Stimulated activated CD8-positive, alpha-beta memory T cell treated with anti-CD3 and anti-CD28 coated beads, Interleukin-15, amount 100 ng/mL, for 4 hours (primary cell): ENCODE measurements at regions not wholly inside any gene's neighbourhood (a gene's known extent, or its start where the extent isn't known, plus 50 kb on each side); places are given as distances from the start of the nearest gene placed in this dataset.

Source experiments
- DNase-seq, 2 donors: peaks; one replicate each; pipeline ENCODE4 v3.0.0-alpha.2; 2020; ENCODE audit warnings: low read depth in 2 of 2

DNA sequence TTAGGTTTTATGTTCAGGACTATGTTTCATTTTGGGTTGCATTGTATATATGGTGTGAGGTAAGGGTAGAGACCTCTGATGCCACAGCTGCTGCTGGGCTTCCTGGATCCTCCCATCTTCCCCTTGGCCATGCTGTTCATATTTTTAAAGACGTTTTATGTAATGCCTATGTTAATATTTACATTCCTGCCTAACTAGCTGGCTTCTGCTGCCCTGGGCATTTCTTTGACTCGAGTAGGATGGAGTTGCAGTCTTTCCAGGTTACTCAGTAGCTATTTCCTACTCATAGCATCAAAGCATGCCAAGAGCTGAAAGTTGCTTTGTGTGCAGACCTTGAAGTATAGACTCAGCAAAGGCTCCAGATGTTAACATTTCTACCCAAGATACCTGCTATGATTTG, 220.5 kb upstream of the CADM1 start:
- no peak for DNase-seq

DNA sequence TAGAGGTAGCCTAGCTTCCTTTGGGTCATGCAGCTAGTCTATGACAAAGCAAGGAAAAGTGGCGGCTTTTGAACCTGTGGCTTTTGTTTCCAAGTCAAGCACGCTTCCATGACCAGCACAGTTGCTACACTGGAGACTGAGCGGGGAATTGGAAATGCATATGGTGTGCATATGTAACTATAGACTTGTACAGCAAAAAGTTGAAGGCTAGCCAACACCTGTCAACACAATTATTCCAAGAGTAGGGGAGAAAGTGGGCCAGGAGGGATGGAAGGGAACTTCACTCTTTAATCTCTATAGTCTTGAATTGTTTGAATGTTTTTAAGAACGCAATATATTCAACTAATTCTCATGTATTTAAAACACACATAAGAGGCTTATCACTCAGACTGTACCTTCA, 218.5 kb upstream of the CADM1 start:
- no peak for DNase-seq

DNA sequence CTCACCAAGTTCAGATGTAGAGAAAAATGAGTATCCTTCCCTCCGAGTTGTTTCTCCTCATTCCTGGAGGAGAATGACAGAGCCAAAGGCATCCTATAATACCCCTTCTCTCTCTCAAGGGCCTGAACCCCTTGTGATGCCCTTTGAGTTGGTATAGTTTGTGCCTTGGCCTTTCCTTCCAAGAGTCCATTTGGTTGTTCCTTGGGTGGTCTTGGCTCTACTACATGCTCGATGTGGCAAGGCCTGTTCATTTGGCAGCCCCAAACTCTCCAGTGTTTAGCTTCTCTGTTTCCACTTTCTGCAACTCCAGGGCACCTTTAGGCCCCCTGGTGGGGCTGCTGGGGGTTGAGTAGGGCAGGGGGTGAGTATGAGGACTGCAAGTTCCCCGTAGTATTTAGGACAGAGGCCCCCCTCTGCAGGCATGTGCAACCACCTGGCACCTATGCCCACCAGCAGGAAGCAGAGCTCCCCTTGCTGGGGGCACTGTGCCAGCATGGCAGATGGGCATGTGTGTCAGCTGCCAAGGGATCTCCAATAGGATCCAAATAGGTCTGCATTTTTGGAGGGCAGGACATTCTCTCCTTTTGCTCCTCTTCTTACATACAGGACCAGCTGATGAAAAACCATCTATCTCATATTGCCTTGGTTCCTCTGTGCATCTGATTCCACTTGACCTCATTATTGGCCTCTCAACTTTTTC, 217.2 kb upstream of the CADM1 start:
- no peak for DNase-seq

GRCh38 chr11:115720602-115721245, 216.5 kb upstream of the CADM1 start:
- no peak for DNase-seq

- DNase-seq: no peak
Measured at GRCh38 chr11:115718945-115719344, 214.7 kb upstream of the CADM1 start.

- DNase-seq: no peak
Measured at GRCh38 chr11:115718106-115718505, 213.9 kb upstream of the CADM1 start.

DNA sequence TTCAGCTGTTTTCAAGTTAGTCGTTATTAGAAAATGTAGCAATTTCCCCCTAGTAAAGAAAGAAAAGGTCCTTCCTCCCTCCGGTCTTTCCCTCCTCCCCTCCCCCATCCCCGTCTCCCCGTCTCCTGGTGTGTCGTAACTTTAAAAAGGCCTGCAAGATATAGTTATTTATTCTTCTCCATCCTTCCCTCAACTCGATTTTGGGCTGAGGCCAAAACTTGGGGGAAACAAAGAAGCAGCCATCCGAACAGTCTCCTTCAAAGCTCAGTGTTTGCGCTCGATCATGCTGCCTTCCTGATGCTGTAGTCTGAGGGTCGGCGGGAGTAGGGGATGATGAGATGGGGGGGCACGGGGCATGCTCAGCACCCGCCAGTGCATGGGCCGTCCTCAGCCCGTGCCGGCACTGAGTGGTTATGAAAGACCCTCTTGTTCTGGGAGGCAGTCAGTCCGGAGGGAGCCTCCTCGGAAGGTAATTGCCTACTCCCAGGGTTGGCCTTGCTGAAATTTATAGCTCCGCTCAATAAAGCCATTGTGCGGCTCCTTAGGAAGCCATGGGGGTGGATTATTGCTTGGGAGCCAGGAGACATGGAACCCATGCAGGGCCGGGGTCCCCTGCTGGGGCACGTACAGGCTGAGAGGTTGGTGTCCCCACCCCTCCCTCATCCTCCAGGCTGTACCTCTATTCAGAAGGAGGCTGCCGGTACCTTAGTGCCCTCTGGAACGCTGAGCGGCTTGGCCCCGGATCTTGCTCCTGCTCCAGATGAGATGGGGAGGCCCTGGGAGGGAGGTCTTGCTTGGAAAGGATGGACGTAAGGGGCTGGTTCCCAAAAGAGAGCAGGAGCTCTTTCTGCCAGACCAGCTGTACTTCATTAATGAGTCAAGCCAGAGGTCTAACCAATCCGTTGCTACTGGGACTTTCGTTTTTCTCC, 212.7 kb upstream of the CADM1 start:
- DNase-seq: no peak

DNA sequence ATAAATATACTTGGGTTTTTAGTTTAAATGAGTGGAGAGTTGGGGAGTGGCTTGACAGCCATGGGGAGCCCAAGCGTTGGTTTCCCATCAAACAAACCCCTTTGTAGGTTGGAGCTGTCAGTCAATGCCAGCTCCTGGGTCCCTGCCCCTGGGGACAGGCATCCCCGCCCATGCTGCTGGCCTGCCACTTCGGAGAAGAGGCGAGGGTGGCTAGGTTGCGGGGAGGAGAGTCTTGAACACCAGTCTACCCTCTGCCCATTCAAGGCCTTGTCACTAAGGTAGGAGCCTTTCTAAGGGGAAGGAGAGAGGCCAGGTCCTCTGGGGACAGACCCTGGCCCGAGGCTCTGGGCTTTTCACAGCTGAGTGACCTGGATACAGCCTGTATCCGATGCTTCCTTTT, 211.9 kb upstream of the CADM1 start:
- no peak for DNase-seq

- no peak for DNase-seq
Measured at GRCh38 chr11:115715251-115715770, 211.1 kb upstream of the CADM1 start.

DNA sequence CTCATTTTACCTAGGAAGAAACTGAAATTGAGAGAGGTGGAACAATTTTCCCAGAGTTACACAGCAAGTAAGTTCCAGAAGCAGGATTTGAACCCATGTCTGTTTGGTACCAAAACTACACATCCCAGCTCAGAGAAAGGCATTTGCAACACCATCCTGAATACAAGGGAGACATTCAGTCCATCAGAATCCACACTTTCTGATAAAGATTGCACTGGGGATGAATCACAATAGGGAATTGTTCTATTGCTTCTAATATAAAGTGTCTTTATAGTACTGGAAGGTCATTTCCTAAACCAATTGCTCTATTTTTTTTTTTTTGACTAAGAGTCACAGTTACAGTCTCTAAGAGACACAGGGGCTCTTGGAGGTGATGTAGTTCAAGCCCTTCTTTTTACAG, 208.1 kb upstream of the CADM1 start:
- DNase-seq: no peak

- no peak for DNase-seq
Measured at GRCh38 chr11:115710980-115711379, 206.8 kb upstream of the CADM1 start.

DNA sequence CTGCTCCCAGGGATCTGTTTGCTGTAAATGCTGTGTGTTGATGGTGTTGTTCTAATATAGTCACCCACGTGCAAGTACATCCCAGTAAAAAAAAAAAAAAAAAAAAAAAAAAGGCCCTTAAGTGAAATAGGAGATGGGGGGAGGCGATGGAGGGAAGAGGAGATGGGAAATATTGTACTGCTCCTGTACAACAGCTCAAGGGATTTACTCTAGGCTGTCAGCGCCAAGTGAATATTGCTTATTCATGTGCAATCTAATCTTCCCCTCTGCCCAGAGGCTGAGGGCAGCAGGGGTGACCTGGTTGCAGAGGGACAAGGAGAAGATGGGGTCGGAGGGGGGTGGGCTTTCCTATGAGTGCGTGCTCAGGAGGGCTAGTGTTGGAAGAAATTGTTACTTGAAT, 206.2 kb upstream of the CADM1 start:
- DNase-seq: no peak

GRCh38 chr11:115709297-115709696, 205.1 kb upstream of the CADM1 start:
- no peak for DNase-seq

DNA sequence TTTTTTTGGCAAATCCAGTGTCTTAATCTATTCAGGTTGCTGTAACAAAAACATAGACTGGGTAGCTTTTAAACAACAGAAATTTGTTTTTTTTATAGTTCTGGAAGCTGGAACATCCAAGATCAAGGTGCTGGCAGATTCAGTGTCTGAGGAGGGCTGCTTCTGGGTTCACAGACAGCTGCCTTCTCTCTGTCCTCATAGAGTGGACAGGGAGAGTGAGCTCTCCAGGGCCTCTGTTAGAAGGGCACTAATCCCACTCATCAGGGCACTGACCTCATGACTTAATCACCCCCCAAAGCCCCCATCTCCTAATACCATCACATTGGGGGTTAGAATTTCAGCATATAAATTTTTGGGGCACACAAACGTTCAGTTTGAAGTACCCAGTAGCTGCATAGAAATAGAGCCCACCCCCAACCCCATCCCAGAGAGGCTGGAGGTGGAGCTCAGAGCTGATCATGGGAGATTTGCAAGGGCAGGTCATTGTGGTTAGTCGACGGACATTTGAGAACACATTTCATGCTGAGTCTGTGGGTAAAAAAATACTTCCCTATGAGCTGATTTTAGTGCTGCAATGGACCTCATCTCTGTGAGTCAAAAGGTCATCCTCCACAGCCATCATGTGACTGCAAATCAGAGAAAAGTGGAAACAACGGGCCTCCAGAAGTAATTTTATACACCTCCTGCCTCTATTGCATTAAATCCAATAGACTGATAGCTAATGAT, 203.1 kb upstream of the CADM1 start:
- DNase-seq: no peak

DNA sequence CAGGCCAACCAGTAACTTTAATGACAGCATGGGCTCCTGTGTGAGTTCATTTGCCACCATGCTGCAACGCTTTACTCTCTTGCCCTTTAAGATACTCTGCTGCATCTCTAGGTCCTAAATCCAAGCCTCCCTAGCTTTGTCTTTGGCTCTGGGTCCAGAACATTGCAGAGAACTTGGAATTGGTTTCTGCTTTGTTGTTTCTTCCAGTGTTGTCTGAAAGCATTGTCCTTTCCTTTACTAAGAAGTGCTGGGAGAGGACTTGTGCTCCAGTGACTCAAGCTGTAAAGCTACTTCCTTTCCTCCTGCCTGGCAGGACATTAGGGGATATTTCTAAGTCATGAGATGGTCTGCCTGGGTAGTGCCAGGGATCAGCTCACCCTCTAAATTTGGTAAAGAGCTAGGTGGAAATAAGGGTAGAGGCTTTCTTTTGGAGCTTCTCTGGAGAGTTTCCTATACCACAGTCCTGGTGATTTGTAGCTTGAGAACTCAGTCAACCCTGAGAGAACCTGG, 202.5 kb upstream of the CADM1 start:
- DNase-seq: no peak

- DNase-seq: no peak
Measured at GRCh38 chr11:115705200-115705599, 201.0 kb upstream of the CADM1 start.

DNA sequence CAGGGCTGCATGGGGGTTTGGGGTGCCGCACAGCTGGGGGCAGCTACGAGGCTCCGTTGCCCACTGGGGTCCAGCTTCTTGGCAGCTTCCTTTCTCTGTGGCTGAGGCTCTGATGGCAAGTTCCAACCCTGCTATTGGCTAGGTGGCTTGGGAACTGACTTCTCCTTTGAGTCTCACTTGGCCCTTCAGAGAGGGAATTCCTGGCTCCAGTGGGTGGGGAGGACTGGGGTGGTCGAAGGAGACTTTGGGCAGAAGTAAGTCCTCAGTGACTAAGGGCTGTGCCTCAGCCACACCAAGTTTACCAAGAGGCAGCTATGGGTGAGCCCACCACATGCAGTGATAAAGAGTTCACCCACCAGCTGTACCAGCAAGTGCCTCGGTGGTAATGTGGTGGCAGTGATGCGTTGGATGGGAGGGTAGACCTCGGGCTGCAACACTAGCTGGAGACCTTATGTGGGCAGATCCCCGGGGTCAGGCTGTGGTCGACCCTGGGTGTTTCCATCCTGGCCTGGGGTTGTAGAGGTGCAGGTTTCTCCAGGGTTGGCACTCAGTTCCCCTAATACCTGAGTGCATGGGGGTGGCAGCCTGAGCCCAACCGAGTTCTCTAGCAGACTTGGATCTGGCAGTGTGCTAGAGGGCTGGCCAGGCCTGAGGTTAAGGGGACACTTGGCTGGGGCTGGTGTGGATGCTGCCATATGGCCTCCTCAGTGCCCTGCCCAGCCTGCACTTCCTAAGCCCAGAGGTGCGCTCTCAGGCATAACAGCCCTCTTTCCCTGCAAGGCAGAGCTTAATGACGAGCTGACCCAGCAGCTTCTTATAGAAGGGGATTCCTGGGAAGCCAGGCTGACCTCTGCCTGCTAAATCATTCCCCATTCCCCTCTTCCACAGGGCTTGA, 197.0 kb upstream of the CADM1 start:
- no peak for DNase-seq

GRCh38 chr11:115700496-115700895, 196.3 kb upstream of the CADM1 start:
- DNase-seq: no peak

GRCh38 chr11:115699733-115700132, 195.5 kb upstream of the CADM1 start:
- DNase-seq: no peak

GRCh38 chr11:115699326-115699725, 195.1 kb upstream of the CADM1 start:
- no peak for DNase-seq

- DNase-seq: no peak
Measured at GRCh38 chr11:115698243-115698642, 194.0 kb upstream of the CADM1 start.
